Stimulated activated naive CD8-positive, alpha-beta T cell treated with anti-CD3 and anti-CD28 coated beads, Interleukin-15, Interleukin-2, amounts not matched to agents 100 ng/mL and 50 ng/mL, for 24 hours (primary cell): ENCODE measurements at regions not wholly inside any gene's neighbourhood (a gene's known extent, or its start where the extent isn't known, plus 50 kb on each side); places are given as distances from the start of the nearest gene placed in this dataset.

Experiments
- H3K27ac Mint-ChIP-seq: one replicate; pipeline ENCODE4 v1.8.0; 2021; ENCODE audit warnings: mild to moderate bottlenecking, mixed read lengths
- H3K27me3 Mint-ChIP-seq: one replicate; pipeline ENCODE4 v1.8.0; 2021; ENCODE audit warnings: mixed read lengths
- H3K36me3 Mint-ChIP-seq: one replicate; pipeline ENCODE4 v1.8.0; 2021; ENCODE audit warnings: low read depth, mixed read lengths
- H3K4me1 Mint-ChIP-seq: one replicate; pipeline ENCODE4 v1.8.0; 2021; ENCODE audit warnings: low read depth, mixed read lengths
- H3K4me3 Mint-ChIP-seq: one replicate; pipeline ENCODE4 v1.8.0; 2021; ENCODE audit warnings: mild to moderate bottlenecking, mixed read lengths
- H3K9me3 Mint-ChIP-seq: one replicate; pipeline ENCODE4 v1.8.0; 2021; ENCODE audit warnings: mixed read lengths

GRCh38 chr20:21016751-21017150 is 89.4 kb downstream of the LINC00237 start:
- Mint-ChIP-seq H3K27ac (no peak overlapping the region), H3K9me3 (no peaks in the 10 kb centered on the region), H3K4me1 (no peaks in the 10 kb centered on the region), H3K4me3 (no peak overlapping the region), H3K36me3 (no peaks in the 10 kb centered on the region), H3K27me3 (peaks cover 63% of the 10 kb centered on the region)

- Mint-ChIP-seq H3K27ac (no peak overlapping the region), H3K4me3 (no peak overlapping the region), H3K27me3 (peaks cover 41% of the 10 kb centered on the region), H3K4me1 (no peaks in the 10 kb centered on the region), H3K9me3 (no peaks in the 10 kb centered on the region), H3K36me3 (no peaks in the 10 kb centered on the region)
These were observed 91.6 kb downstream of the LINC00237 start for GRCh38 chr20:21014528-21014927.

GRCh38 chr20:21008951-21009350 is 97.2 kb downstream of the LINC00237 start:
- Mint-ChIP-seq H3K9me3 (no peaks in the 10 kb centered on the region), H3K27ac (no peak overlapping the region), H3K27me3 (peaks cover 17% of the 10 kb centered on the region), H3K4me3 (no peak overlapping the region), H3K36me3 (no peaks in the 10 kb centered on the region), H3K4me1 (no peaks in the 10 kb centered on the region)

GRCh38 chr20:21006611-21007010 is 99.5 kb downstream of the LINC00237 start:
- Mint-ChIP-seq H3K27ac (no peak overlapping the region), H3K36me3 (no peaks in the 10 kb centered on the region), H3K4me3 (no peak overlapping the region), H3K9me3 (no peaks in the 10 kb centered on the region), H3K4me1 (no peaks in the 10 kb centered on the region), H3K27me3 (peaks cover 10% of the 10 kb centered on the region)

- no peak overlapping the region for H3K4me3 Mint-ChIP-seq
- H3K27ac Mint-ChIP-seq: no peak overlapping the region
- peaks cover 14% of the 10 kb centered on the region for H3K27me3 Mint-ChIP-seq
These were observed 101.6 kb downstream of the LINC00237 start for GRCh38 chr20:21004386-21005076.

GRCh38 chr20:21003902-21004301 is 102.3 kb downstream of the LINC00237 start:
- no peak overlapping the region for H3K27ac Mint-ChIP-seq
- H3K4me1 Mint-ChIP-seq: no peaks in the 10 kb centered on the region
- H3K36me3 Mint-ChIP-seq: no peaks in the 10 kb centered on the region
- no peaks in the 10 kb centered on the region for H3K9me3 Mint-ChIP-seq
- no peak overlapping the region for H3K4me3 Mint-ChIP-seq
- H3K27me3 Mint-ChIP-seq: peaks cover 15% of the 10 kb centered on the region

More at GRCh38 chr20:21004386-21005076, 101.6 kb downstream of the LINC00237 start:
- H3K4me1 Mint-ChIP-seq: no peaks in the 10 kb centered on the region
- no peaks in the 10 kb centered on the region for H3K9me3 Mint-ChIP-seq
- H3K36me3 Mint-ChIP-seq: no peaks in the 10 kb centered on the region

GRCh38 chr20:21002486-21002885 is 103.7 kb downstream of the LINC00237 start:
- Mint-ChIP-seq H3K9me3 (no peaks in the 10 kb centered on the region), H3K4me1 (no peaks in the 10 kb centered on the region), H3K27ac (no peak overlapping the region), H3K27me3 (peaks cover 14% of the 10 kb centered on the region), H3K36me3 (no peaks in the 10 kb centered on the region), H3K4me3 (no peak overlapping the region)

GRCh38 chr20:20993372-20993771 is 112.8 kb downstream of the LINC00237 start:
- H3K9me3 Mint-ChIP-seq: no peaks in the 10 kb centered on the region
- H3K27me3 Mint-ChIP-seq: peaks cover 25% of the 10 kb centered on the region
- no peaks in the 10 kb centered on the region for H3K4me1 Mint-ChIP-seq
- no peak overlapping the region for H3K4me3 Mint-ChIP-seq
- no peaks in the 10 kb centered on the region for H3K36me3 Mint-ChIP-seq
- H3K27ac Mint-ChIP-seq: no peak overlapping the region

GRCh38 chr20:20992686-20993360 is 113.3 kb downstream of the LINC00237 start:
- H3K4me3 Mint-ChIP-seq: no peak overlapping the region
- peaks cover 25% of the 10 kb centered on the region for H3K27me3 Mint-ChIP-seq
- H3K9me3 Mint-ChIP-seq: no peaks in the 10 kb centered on the region
- no peaks in the 10 kb centered on the region for H3K36me3 Mint-ChIP-seq
- H3K27ac Mint-ChIP-seq: no peak overlapping the region
- no peaks in the 10 kb centered on the region for H3K4me1 Mint-ChIP-seq

- Mint-ChIP-seq H3K9me3 (no peaks in the 10 kb centered on the region), H3K4me1 (no peaks in the 10 kb centered on the region), H3K36me3 (no peaks in the 10 kb centered on the region), H3K27me3 (peaks cover 27% of the 10 kb centered on the region), H3K27ac (no peak overlapping the region), H3K4me3 (no peak overlapping the region)
These were observed 113.9 kb downstream of the LINC00237 start for GRCh38 chr20:20992277-20992676.

- Mint-ChIP-seq H3K4me3 (no peak overlapping the region), H3K27ac (no peak overlapping the region), H3K27me3 (peaks cover 25% of the 10 kb centered on the region), H3K36me3 (no peaks in the 10 kb centered on the region), H3K4me1 (no peaks in the 10 kb centered on the region), H3K9me3 (no peaks in the 10 kb centered on the region)
These were observed 117.1 kb downstream of the LINC00237 start for GRCh38 chr20:20989081-20989480.

GRCh38 chr20:20979934-20980333 is 126.2 kb downstream of the LINC00237 start:
- Mint-ChIP-seq H3K27me3 (peaks cover 4% of the 10 kb centered on the region), H3K9me3 (no peaks in the 10 kb centered on the region), H3K36me3 (no peaks in the 10 kb centered on the region), H3K4me3 (no peak overlapping the region), H3K4me1 (no peaks in the 10 kb centered on the region), H3K27ac (no peak overlapping the region)

- H3K27ac Mint-ChIP-seq: no peak overlapping the region
- H3K4me3 Mint-ChIP-seq: no peak overlapping the region
- peaks cover 4% of the 10 kb centered on the region for H3K27me3 Mint-ChIP-seq
- no peaks in the 10 kb centered on the region for H3K9me3 Mint-ChIP-seq
- H3K4me1 Mint-ChIP-seq: no peaks in the 10 kb centered on the region
- H3K36me3 Mint-ChIP-seq: no peaks in the 10 kb centered on the region
These were observed 128.4 kb downstream of the LINC00237 start for GRCh38 chr20:20977786-20978185.

GRCh38 chr20:20972490-20972889 is 133.7 kb downstream of the LINC00237 start:
- no peak overlapping the region for H3K4me3 Mint-ChIP-seq
- no peaks in the 10 kb centered on the region for H3K4me1 Mint-ChIP-seq
- H3K9me3 Mint-ChIP-seq: no peaks in the 10 kb centered on the region
- H3K27me3 Mint-ChIP-seq: peaks cover 7% of the 10 kb centered on the region
- H3K36me3 Mint-ChIP-seq: no peaks in the 10 kb centered on the region
- no peak overlapping the region for H3K27ac Mint-ChIP-seq

- no peak overlapping the region for H3K27ac Mint-ChIP-seq
- H3K27me3 Mint-ChIP-seq: peaks cover 7% of the 10 kb centered on the region
- no peak overlapping the region for H3K4me3 Mint-ChIP-seq
- H3K4me1 Mint-ChIP-seq: no peaks in the 10 kb centered on the region
- H3K36me3 Mint-ChIP-seq: no peaks in the 10 kb centered on the region
- H3K9me3 Mint-ChIP-seq: no peaks in the 10 kb centered on the region
These were observed 134.3 kb downstream of the LINC00237 start for GRCh38 chr20:20971810-20972209.

- Mint-ChIP-seq H3K4me1 (no peaks in the 10 kb centered on the region), H3K9me3 (no peaks in the 10 kb centered on the region), H3K4me3 (no peak overlapping the region), H3K36me3 (no peaks in the 10 kb centered on the region), H3K27ac (no peak overlapping the region), H3K27me3 (peaks cover 7% of the 10 kb centered on the region)
These were observed 135.3 kb downstream of the LINC00237 start for GRCh38 chr20:20970841-20971240.
